ENCODE measurements at regions not wholly inside any gene's neighbourhood (a gene's known extent, or its start where the extent isn't known, plus 50 kb on each side); places are given as distances from the start of the nearest gene placed in this dataset.

DNA sequence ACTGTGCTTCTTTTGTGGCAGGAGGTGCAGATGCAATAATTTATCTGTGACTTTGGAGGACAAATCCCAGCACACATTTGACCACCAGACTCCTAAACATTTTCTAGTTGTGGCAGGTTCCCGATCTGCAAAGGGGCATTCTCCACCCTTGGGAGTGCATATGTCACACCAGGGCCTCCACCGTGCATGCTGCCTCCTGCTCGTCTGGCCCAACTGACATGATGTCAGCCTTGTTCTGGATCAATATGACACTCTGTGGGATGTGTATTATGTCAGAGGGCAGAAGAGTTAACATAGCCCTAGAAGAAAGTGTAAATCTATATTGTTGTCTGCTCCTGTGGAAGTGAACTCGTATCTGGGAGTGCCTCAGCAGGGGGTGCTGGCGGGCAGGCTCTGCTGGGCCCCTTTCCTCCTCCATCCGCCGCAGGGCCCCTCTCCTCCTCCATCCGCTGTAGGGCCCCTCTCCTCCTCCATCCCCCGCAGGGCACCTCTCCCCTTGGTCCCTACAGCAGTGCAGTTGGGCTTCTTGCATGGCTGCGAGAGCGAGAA is 97.7 kb upstream of the PPP1R26 start:
- TF ChIP-seq, protein P1, sequence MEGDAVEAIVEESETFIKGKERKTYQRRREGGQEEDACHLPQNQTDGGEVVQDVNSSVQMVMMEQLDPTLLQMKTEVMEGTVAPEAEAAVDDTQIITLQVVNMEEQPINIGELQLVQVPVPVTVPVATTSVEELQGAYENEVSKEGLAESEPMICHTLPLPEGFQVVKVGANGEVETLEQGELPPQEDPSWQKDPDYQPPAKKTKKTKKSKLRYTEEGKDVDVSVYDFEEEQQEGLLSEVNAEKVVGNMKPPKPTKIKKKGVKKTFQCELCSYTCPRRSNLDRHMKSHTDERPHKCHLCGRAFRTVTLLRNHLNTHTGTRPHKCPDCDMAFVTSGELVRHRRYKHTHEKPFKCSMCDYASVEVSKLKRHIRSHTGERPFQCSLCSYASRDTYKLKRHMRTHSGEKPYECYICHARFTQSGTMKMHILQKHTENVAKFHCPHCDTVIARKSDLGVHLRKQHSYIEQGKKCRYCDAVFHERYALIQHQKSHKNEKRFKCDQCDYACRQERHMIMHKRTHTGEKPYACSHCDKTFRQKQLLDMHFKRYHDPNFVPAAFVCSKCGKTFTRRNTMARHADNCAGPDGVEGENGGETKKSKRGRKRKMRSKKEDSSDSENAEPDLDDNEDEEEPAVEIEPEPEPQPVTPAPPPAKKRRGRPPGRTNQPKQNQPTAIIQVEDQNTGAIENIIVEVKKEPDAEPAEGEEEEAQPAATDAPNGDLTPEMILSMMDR (IDR thresholded peaks at IDR 0.05): no peak
- TF ChIP-seq POLR2AphosphoS5 (IDR thresholded peaks at IDR 0.05) (no peak), POLR2A (IDR thresholded peaks at IDR 0.05) (no peak)

Data from breast epithelium (tissue), 3 donors.